GM23248 (cell line): ENCODE measurements at regions not wholly inside any gene's neighbourhood (a gene's known extent, or its start where the extent isn't known, plus 50 kb on each side); places are given as distances from the start of the nearest gene placed in this dataset.

Experiments used
- EZH2 ChIP-seq: fragments of 200-600 bp; sonication (generic); IDR thresholded peaks from 2 replicates; pipeline ENCODE4 v1.6.1; 2018; ENCODE audit warnings: antibody characterized with exemption, mild to moderate bottlenecking; ENCODE audit not compliant: insufficient read depth, poor library complexity, severe bottlenecking
- EZH2phosphoT487 ChIP-seq: fragments of 200-600 bp; sonication (generic); IDR thresholded peaks from 2 replicates; pipeline ENCODE4 v1.6.1; 2018; ENCODE audit warnings: antibody characterized with exemption, moderate library complexity, mild to moderate bottlenecking, low read depth; ENCODE audit not compliant: insufficient read depth

- TF ChIP-seq EZH2 (no peak), EZH2phosphoT487 (no peak)
Observed at GRCh38 chr4:89653012-89653411, 183.9 kb downstream of the SNCA start.
